A549 (cell line): ENCODE measurements at regions not wholly inside any gene's neighbourhood (a gene's known extent, or its start where the extent isn't known, plus 50 kb on each side); places are given as distances from the start of the nearest gene placed in this dataset.

Experiments
- CEBPB ChIP-seq, 2 experiments: fragments of >200 bp in 1 of 2; sonication (Bioruptor Twin) in 1 of 2; formaldehyde crosslinking in 1 of 2; IDR thresholded peaks; 2 replicates each; pipeline ENCODE4 v1.6.1; 2012 to 2016
- NFE2L2 ChIP-seq: fragments of 150-350 bp; conservative IDR thresholded peaks from 2 replicates; pipeline ENCODE4 v1.6.1; 2014; ENCODE audit warnings: low read length
- TF ChIP-seq, protein P1 (sequence below): fragments of >200 bp; sonication (Bioruptor Twin); formaldehyde crosslinking; IDR thresholded peaks from 3 replicates; pipeline ENCODE4 v1.5.1; 2016

DNA sequence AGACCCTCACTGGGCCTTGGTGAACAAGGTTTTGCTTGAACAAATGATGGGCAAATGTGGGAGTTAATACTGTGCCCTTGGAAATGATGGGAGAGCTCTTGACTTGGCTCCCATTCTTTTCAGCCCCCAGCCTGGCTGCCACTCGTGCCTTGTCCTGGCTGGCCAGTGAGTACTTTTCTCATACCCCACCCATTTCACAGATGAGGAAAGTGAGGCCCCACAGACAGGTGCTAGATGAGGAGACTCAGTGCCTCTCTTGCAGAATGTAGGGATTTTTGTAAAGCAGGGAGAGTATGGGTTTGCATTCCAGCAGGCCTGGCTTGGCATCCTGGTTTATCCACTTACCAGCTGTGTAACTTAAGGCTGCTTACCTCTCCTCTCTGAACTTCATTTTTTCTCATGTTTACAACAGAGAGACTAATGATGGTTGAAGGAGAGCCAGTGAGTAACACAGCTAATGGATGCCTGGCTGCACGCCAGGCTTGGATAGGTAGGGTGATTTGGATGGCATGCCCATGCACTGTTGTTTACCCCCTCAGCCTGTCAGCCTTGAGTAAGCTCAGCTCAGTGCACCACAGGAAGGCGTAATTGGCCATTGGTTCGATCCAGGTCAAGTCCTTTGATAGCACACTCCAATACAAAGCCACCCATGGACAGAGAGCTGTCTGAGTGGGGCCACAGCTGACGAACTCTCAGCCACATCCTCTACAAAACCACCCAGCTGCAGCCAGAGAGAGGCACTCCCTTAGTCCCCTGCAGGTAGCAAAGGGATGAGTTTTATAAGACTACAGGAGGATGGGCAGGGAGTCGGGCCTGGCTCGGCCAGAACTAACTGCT is 436.8 kb downstream of the RPS24 start:
- TF ChIP-seq, protein P1, sequence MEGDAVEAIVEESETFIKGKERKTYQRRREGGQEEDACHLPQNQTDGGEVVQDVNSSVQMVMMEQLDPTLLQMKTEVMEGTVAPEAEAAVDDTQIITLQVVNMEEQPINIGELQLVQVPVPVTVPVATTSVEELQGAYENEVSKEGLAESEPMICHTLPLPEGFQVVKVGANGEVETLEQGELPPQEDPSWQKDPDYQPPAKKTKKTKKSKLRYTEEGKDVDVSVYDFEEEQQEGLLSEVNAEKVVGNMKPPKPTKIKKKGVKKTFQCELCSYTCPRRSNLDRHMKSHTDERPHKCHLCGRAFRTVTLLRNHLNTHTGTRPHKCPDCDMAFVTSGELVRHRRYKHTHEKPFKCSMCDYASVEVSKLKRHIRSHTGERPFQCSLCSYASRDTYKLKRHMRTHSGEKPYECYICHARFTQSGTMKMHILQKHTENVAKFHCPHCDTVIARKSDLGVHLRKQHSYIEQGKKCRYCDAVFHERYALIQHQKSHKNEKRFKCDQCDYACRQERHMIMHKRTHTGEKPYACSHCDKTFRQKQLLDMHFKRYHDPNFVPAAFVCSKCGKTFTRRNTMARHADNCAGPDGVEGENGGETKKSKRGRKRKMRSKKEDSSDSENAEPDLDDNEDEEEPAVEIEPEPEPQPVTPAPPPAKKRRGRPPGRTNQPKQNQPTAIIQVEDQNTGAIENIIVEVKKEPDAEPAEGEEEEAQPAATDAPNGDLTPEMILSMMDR, result no peak
- no peak for TF ChIP-seq NFE2L2
- TF ChIP-seq CEBPB (IDR thresholded peaks at IDR 0.05), result no peak
